ENCODE measurements at regions not wholly inside any gene's neighbourhood (a gene's known extent, or its start where the extent isn't known, plus 50 kb on each side); places are given as distances from the start of the nearest gene placed in this dataset.

GRCh38 chr2:145685383-145686050 lies 1165.6 kb upstream of the ZEB2 start:
- POLR2A ChIA-PET, result no interaction called here
- no peaks in the 10 kb centered on the region for H3K9me3 Mint-ChIP-seq
- H3K27ac Mint-ChIP-seq, result no peak overlapping the region
- intact Hi-C loops (cut with micrococcal nuclease), result no loop called here
- H3K36me3 Mint-ChIP-seq (ENCODE audit: low read depth), result no peaks in the 10 kb centered on the region
- CTCF ChIA-PET, result interaction anchor here (0.5 kb wide), 1 partner anchor 983 kb away, joined by 4 read pairs; no protein-coding TSS in a partner anchor
- peaks cover 34% of the 10 kb centered on the region for H3K4me1 Mint-ChIP-seq
- DNase-seq (no peak), ATAC-seq (ENCODE audit: low read depth) (no peak)
- H3K27me3 Mint-ChIP-seq, result no peaks in the 10 kb centered on the region
- TF ChIP-seq CTCF (IDR thresholded peaks at IDR 0.05), result no peak
- no peak overlapping the region for H3K4me3 Mint-ChIP-seq

- no peak overlapping the region for H3K27ac Mint-ChIP-seq
- ChIA-PET CTCF (interaction anchor here (0.5 kb wide), 1 partner anchor 58 kb away, joined by 4 read pairs; no protein-coding TSS in a partner anchor), POLR2A (interaction anchor here (0.6 kb wide), 1 partner anchor 14 kb away, joined by 5 read pairs; no protein-coding TSS in a partner anchor)
- no peaks in the 10 kb centered on the region for H3K9me3 Mint-ChIP-seq
- TF ChIP-seq CTCF (IDR thresholded peaks at IDR 0.05), result no peak
- H3K27me3 Mint-ChIP-seq, result no peaks in the 10 kb centered on the region
- ATAC-seq (ENCODE audit: low read depth) (no peak), DNase-seq (no peak)
- intact Hi-C loops (cut with micrococcal nuclease), result loop anchor here (1.0 kb wide), 1 partner anchor 7 kb away; no protein-coding TSS in a partner anchor
- no peak overlapping the region for H3K4me3 Mint-ChIP-seq
- no peaks in the 10 kb centered on the region for H3K36me3 Mint-ChIP-seq (ENCODE audit: low read depth)
- peaks cover 18% of the 10 kb centered on the region for H3K4me1 Mint-ChIP-seq
Measured at GRCh38 chr2:145682546-145683157, 1162.7 kb upstream of the ZEB2 start.

GRCh38 chr2:145680276-145680675 lies 1160.4 kb upstream of the ZEB2 start:
- no peaks in the 10 kb centered on the region for H3K27me3 Mint-ChIP-seq
- peaks cover 10% of the 10 kb centered on the region for H3K4me1 Mint-ChIP-seq
- intact Hi-C loops (cut with micrococcal nuclease), result no loop called here
- no peak for DNase-seq
- no peak for ATAC-seq (ENCODE audit: low read depth)
- peaks cover 2% of the 10 kb centered on the region for H3K9me3 Mint-ChIP-seq
- H3K27ac Mint-ChIP-seq, result no peak overlapping the region
- H3K4me3 Mint-ChIP-seq, result no peak overlapping the region
- POLR2A ChIA-PET, result no interaction called here
- CTCF ChIA-PET, result no interaction called here
- H3K36me3 Mint-ChIP-seq (ENCODE audit: low read depth), result no peaks in the 10 kb centered on the region
- TF ChIP-seq CTCF (IDR thresholded peaks at IDR 0.05), result no peak

- peaks cover 2% of the 10 kb centered on the region for H3K9me3 Mint-ChIP-seq
- DNase-seq (no peak), ATAC-seq (ENCODE audit: low read depth) (no peak)
- no peak overlapping the region for H3K27ac Mint-ChIP-seq
- intact Hi-C loops (cut with micrococcal nuclease), result no loop called here
- TF ChIP-seq CTCF (IDR thresholded peaks at IDR 0.05), result no peak
- no peaks in the 10 kb centered on the region for H3K36me3 Mint-ChIP-seq (ENCODE audit: low read depth)
- H3K4me3 Mint-ChIP-seq, result no peak overlapping the region
- ChIA-PET CTCF (no interaction called here), POLR2A (no interaction called here)
- H3K27me3 Mint-ChIP-seq, result no peaks in the 10 kb centered on the region
- H3K4me1 Mint-ChIP-seq, result peaks cover 7% of the 10 kb centered on the region
Measured at GRCh38 chr2:145677371-145677770, 1157.5 kb upstream of the ZEB2 start.

GRCh38 chr2:145674705-145675104 lies 1154.8 kb upstream of the ZEB2 start:
- TF ChIP-seq CTCF (IDR thresholded peaks at IDR 0.05), result no peak
- Mint-ChIP-seq H3K36me3 (ENCODE audit: low read depth) (no peaks in the 10 kb centered on the region), H3K27ac (no peak overlapping the region), H3K4me1 (peaks cover 24% of the 10 kb centered on the region), H3K4me3 (no peak overlapping the region), H3K9me3 (peaks cover 2% of the 10 kb centered on the region), H3K27me3 (no peaks in the 10 kb centered on the region)
- CTCF ChIA-PET, result no interaction called here
- no peak for ATAC-seq (ENCODE audit: low read depth)
- POLR2A ChIA-PET, result interaction anchor here (1.2 kb wide), 1 partner anchor 18 kb away, joined by 3 read pairs; no protein-coding TSS in a partner anchor
- intact Hi-C loops (cut with micrococcal nuclease), result loop anchor here (1.0 kb wide), 1 partner anchor 9 kb away; no protein-coding TSS in a partner anchor
- no peak for DNase-seq
